Common myeloid progenitor, CD34-positive (primary cell): ENCODE measurements at regions not wholly inside any gene's neighbourhood (a gene's known extent, or its start where the extent isn't known, plus 50 kb on each side); places are given as distances from the start of the nearest gene placed in this dataset.

Experiments
- CTCF ChIA-PET: fragments of 350-600 bp; sonication (Branson Sonifier 250); formaldehyde crosslinking; loops from one replicate; lab custom pipeline; 2021; ENCODE audit warnings: antibody characterized with exemption; lab: Charles Lee
- POLR2A ChIA-PET: fragments of 350-600 bp; sonication (Branson Sonifier 250); formaldehyde crosslinking; loops from one replicate; lab custom pipeline; 2021; ENCODE audit warnings: antibody characterized with exemption; lab: Charles Lee
- DNase-seq, 3 donors: peaks; one replicate each; pipeline versions ENCODE4 v3.0.0 to v3.0.0-alpha.2; 2013
- H3K27ac ChIP-seq, 2 experiments: 1 replicate in 1 of 2; 2 replicates in 1 of 2; pipeline ENCODE4 v1.7.0; 2013; ENCODE audit warnings: inconsistent platforms in 2 of 2, low read length in 2 of 2, mild to moderate bottlenecking in 2 of 2, low read depth in 1 of 2, moderate library complexity in 1 of 2; ENCODE audit not compliant: severe bottlenecking in 2 of 2, insufficient read depth in 1 of 2, poor library complexity in 1 of 2
- H3K27me3 ChIP-seq, 5 experiments: replicated peaks in 2 of 5; 1 replicate in 3 of 5; 2 replicates in 2 of 5; pipeline versions ENCODE4 v1.6.1 to v1.7.0; 2013; ENCODE audit warnings: low read length in 4 of 5, mild to moderate bottlenecking in 2 of 5, moderate library complexity in 2 of 5, inconsistent platforms in 1 of 5; ENCODE audit not compliant: insufficient read depth in 5 of 5, control insufficient read depth in 4 of 5
- H3K36me3 ChIP-seq, 4 experiments: 1 replicate in 2 of 4; 2 replicates in 2 of 4; pipeline versions ENCODE4 v1.6.1 to v1.7.0; 2013; ENCODE audit warnings: low read length in 3 of 4, control low read depth in 1 of 4, mild to moderate bottlenecking in 1 of 4; ENCODE audit not compliant: control insufficient read depth in 4 of 4, insufficient read depth in 4 of 4
- H3K4me1 ChIP-seq, 4 experiments: 1 replicate in 3 of 4; 2 replicates in 1 of 4; pipeline versions ENCODE4 v1.6.1 to v1.7.1; 2013; ENCODE audit warnings: low read length in 3 of 4, mild to moderate bottlenecking in 3 of 4, control low read depth in 1 of 4, inconsistent platforms in 1 of 4, moderate library complexity in 1 of 4; ENCODE audit not compliant: control insufficient read depth in 4 of 4, insufficient read depth in 4 of 4; ENCODE audit errors: control extremely low read depth in 1 of 4
- H3K4me3 ChIP-seq, 7 experiments: 1 replicate in 4 of 7; 2 replicates in 3 of 7; pipeline versions ENCODE4 v1.5.1 to v1.7.0; 2013; ENCODE audit warnings: mild to moderate bottlenecking in 7 of 7, low read length in 6 of 7, moderate library complexity in 6 of 7, inconsistent platforms in 2 of 7, low read depth in 2 of 7, control low read depth in 1 of 7; ENCODE audit not compliant: insufficient read depth in 4 of 7, control insufficient read depth in 1 of 7; ENCODE audit errors: extremely low read depth in 1 of 7
- H3K9me3 ChIP-seq, 5 experiments: 1 replicate in 4 of 5; 2 replicates in 1 of 5; pipeline versions ENCODE4 v1.6.1 to v1.7.1; 2013; ENCODE audit warnings: low read length in 4 of 5, mild to moderate bottlenecking in 2 of 5, inconsistent platforms in 1 of 5, low read depth in 1 of 5, moderate library complexity in 1 of 5; ENCODE audit not compliant: control insufficient read depth in 4 of 5, insufficient read depth in 2 of 5; ENCODE audit errors: control extremely low read depth in 1 of 5
- WGBS: methylation state at CpG from one replicate; pipeline ENCODE4 v1.1.5; 2013; ENCODE audit not compliant: insufficient coverage; 5-methylcytosine and 5-hydroxymethylcytosine counted together

DNA sequence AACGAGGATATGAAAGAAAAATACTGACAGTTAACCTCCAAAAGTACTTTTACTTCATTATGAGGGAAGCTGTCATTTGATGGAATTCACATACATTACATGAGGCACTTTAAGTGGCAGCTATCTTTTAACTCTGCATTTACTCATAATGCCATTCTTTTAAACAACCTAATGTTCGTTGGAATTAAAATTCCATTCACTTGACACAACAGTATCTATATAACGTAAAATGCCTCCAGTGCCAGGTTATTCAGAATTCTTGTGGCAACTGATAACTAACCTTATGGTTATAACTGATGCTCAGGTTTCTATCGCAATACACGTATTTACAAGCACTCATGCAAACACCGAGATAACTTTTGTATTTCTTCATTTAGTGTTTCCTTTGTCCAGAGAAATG lies 376.9 kb upstream of the GRAMD2B start:
- Histone ChIP-seq H3K4me3 (no peak overlapping the region), H3K27me3 (no peaks in the 10 kb centered on the region), H3K27ac (no peak overlapping the region), H3K9me3 (no peaks in the 10 kb centered on the region), H3K36me3 (no peaks in the 10 kb centered on the region), H3K4me1 (no peaks in the 10 kb centered on the region)
- WGBS = 86% methylated on average over 3 of the region's 6 CpGs
- ChIA-PET POLR2A (no interaction called here), CTCF (no interaction called here)
- DNase-seq = no peak

DNA sequence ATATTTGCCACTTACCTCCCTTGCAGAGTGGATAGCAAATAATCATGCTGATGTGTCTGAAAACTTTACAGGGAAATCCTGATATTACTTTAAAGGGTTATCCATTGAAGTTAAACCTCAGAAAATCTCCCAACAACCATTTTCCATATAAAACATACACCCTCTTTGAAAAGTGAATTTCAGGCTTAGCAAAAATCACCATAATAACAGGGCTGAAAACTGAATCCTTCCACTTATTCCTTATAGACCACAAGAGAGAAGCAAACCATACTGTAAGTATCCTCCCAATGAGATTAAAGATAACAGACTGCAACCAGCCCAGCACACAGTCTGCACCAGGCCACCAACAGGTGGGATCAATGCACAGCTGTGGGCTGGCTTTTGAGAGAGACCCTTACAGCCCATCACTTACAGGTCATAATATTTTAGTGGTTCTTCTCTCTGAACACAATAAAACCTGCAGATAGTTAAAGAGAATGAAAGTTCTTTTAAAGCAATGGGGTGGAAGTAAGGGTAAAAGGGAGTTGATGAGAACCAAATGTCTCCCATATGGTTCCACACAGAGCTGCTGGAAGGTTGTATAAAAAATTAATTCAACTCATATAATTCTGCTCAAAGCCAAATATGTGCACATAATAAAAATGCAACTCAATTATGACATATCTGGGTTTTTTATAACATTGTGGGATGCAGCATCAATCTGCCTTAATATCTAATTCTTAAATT lies 376.2 kb upstream of the GRAMD2B start:
- no peak for DNase-seq
- Histone ChIP-seq H3K27me3 (no peaks in the 10 kb centered on the region), H3K4me1 (no peaks in the 10 kb centered on the region), H3K9me3 (no peaks in the 10 kb centered on the region), H3K36me3 (no peaks in the 10 kb centered on the region), H3K4me3 (no peak overlapping the region), H3K27ac (no peak overlapping the region)
- CTCF ChIA-PET = no interaction called here
- POLR2A ChIA-PET = no interaction called here

- WGBS = 100% methylated on average over 1 of the region's 1 CpG
Observed at GRCh38 chr5:126052120-126052519, 371.1 kb upstream of the GRAMD2B start.

DNA sequence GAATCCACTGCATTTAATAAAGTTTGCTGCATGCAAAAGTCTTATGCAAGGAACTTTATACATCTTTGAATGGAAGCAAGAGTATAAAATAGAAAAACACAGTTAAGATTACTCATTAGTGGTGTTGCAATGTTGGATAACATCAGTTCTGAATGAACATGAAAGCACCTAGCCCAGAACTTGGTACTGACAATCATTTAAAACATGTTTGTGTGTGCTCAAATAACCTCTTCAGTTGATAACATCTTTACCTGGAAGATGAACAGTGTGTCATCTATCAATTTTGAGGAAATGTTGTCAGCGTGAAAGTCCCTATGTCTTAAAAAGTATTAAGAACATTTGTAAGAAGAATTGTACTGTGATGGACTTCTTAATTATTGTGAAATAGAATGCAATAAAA lies 370.4 kb upstream of the GRAMD2B start:
- CTCF ChIA-PET = no interaction called here

More at GRCh38 chr5:126052120-126052519, 371.1 kb upstream of the GRAMD2B start:
- Histone ChIP-seq H3K4me3 (no peak overlapping the region), H3K36me3 (no peaks in the 10 kb centered on the region), H3K9me3 (no peaks in the 10 kb centered on the region), H3K27ac (no peak overlapping the region), H3K4me1 (no peaks in the 10 kb centered on the region), H3K27me3 (no peaks in the 10 kb centered on the region)
- ChIA-PET POLR2A (no interaction called here), CTCF (no interaction called here)
- no peak for DNase-seq

DNA sequence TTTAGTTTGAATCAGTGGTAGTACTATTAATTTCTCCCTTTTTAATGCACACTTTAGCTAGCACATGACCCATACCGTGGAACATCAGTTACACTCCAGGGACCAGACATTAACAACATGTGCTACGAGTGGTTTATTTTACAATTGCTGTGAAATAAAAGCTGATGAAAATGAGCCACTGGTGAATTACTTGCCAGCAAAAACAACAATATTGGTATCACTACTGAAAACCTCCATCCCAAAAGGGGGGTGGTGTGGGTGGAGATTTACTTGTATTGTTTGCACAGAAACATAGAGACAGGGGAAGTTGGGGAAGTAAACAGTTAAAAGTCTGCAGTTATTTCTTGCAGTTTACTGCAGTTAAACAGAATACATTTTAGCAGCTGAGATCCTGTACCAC lies 369.6 kb upstream of the GRAMD2B start:
- Histone ChIP-seq H3K9me3 (no peaks in the 10 kb centered on the region), H3K36me3 (no peaks in the 10 kb centered on the region), H3K4me3 (no peak overlapping the region), H3K4me1 (no peaks in the 10 kb centered on the region), H3K27ac (no peak overlapping the region), H3K27me3 (no peaks in the 10 kb centered on the region)
- ChIA-PET CTCF (no interaction called here), POLR2A (no interaction called here)
- DNase-seq = no peak
- no CpG with 5 or more reads among the region's 2 CpGs for WGBS

More for the DNA sequence above, 370.4 kb upstream of the GRAMD2B start:
- no peaks in the 10 kb centered on the region for H3K27me3 ChIP-seq
- H3K9me3 ChIP-seq = no peaks in the 10 kb centered on the region
- H3K36me3 ChIP-seq = no peaks in the 10 kb centered on the region
- H3K4me3 ChIP-seq = no peak overlapping the region
- no peak for DNase-seq
- no peak overlapping the region for H3K27ac ChIP-seq
- POLR2A ChIA-PET = no interaction called here
- no peaks in the 10 kb centered on the region for H3K4me1 ChIP-seq
- WGBS = no CpG with 5 or more reads among the region's 1 CpG

- ChIA-PET POLR2A (no interaction called here), CTCF (no interaction called here)
- H3K4me3 ChIP-seq = no peak overlapping the region
- H3K36me3 ChIP-seq = no peaks in the 10 kb centered on the region
- DNase-seq = no peak
- 78% methylated on average over 5 of the region's 10 CpGs for WGBS
- H3K27ac ChIP-seq = no peak overlapping the region
- H3K4me1 ChIP-seq = no peaks in the 10 kb centered on the region
- H3K9me3 ChIP-seq = no peaks in the 10 kb centered on the region
- H3K27me3 ChIP-seq = no peaks in the 10 kb centered on the region
Observed at GRCh38 chr5:126054577-126055347, 368.4 kb upstream of the GRAMD2B start.

GRCh38 chr5:126055348-126055729 lies 367.9 kb upstream of the GRAMD2B start:
- no peak for DNase-seq
- POLR2A ChIA-PET = no interaction called here
- Histone ChIP-seq H3K9me3 (no peaks in the 10 kb centered on the region), H3K4me3 (peak overlapping the region in 1 of 7 experiments; percentile 7), H3K27ac (no peak overlapping the region), H3K4me1 (no peaks in the 10 kb centered on the region), H3K27me3 (no peaks in the 10 kb centered on the region), H3K36me3 (no peaks in the 10 kb centered on the region)
- WGBS = no CpG with 5 or more reads among the region's 2 CpGs
- CTCF ChIA-PET = no interaction called here
